NB4 (cell line): ENCODE measurements at regions not wholly inside any gene's neighbourhood (a gene's known extent, or its start where the extent isn't known, plus 50 kb on each side); places are given as distances from the start of the nearest gene placed in this dataset.

Experiments used
- CTCF ChIP-seq: IDR thresholded peaks from one replicate; pipeline ENCODE4 v1.5.1; 2012; ENCODE audit warnings: low read depth, low read length
- MAX ChIP-seq: IDR thresholded peaks from 2 replicates; pipeline ENCODE4 v1.6.1; 2011; ENCODE audit warnings: low read depth, low read length
- MYC ChIP-seq: IDR thresholded peaks from 2 replicates; pipeline ENCODE4 v1.6.1; 2011; ENCODE audit warnings: low read depth, low read length
- POLR2A ChIP-seq: IDR thresholded peaks from 2 replicates; pipeline ENCODE4 v1.6.1; 2011; ENCODE audit warnings: mild to moderate bottlenecking; ENCODE audit not compliant: insufficient read length; ENCODE audit errors: extremely low read depth

GRCh38 chr6:25113436-25113835 lies 165.7 kb upstream of the CARMIL1 start:
- no peak for TF ChIP-seq CTCF
- TF ChIP-seq POLR2A, result no peak
- no peak for TF ChIP-seq MYC
- no peak for TF ChIP-seq MAX
